ENCODE measurements at regions not wholly inside any gene's neighbourhood (a gene's known extent, or its start where the extent isn't known, plus 50 kb on each side); places are given as distances from the start of the nearest gene placed in this dataset.

GRCh38 chr5:143480001-143480400, 76.5 kb upstream of the NR3C1 start:
- Histone ChIP-seq H3K4me1 (no peaks in the 10 kb centered on the region), H3K9me3 (no peaks in the 10 kb centered on the region), H3K36me3 (no peaks in the 10 kb centered on the region), H3K4me3 (no peak overlapping the region), H3K27ac (no peak overlapping the region), H3K27me3 (no peaks in the 10 kb centered on the region)
- intact Hi-C loops (cut with DNase I), result no loop called here
- DNase-seq, result no peak
- WGBS, 2 donors, result 93 to 95% methylated on average over 3 of the region's 3 CpGs
- TF ChIP-seq CTCF (IDR thresholded peaks at IDR 0.05), result no peak
- TF ChIP-seq POLR2A (IDR thresholded peaks at IDR 0.05), result no peak
- TF ChIP-seq EP300 (IDR thresholded peaks at IDR 0.05), result no peak
- no peak for TF ChIP-seq POLR2AphosphoS5 (IDR thresholded peaks at IDR 0.05)

GRCh38 chr5:143479394-143479793, 75.9 kb upstream of the NR3C1 start:
- 96 to 97% methylated on average over 1 of the region's 1 CpG for WGBS, 2 donors
- intact Hi-C loops (cut with DNase I), result no loop called here
- no peak for DNase-seq
- Histone ChIP-seq H3K4me1 (no peaks in the 10 kb centered on the region), H3K36me3 (no peaks in the 10 kb centered on the region), H3K27me3 (no peaks in the 10 kb centered on the region), H3K9me3 (no peaks in the 10 kb centered on the region), H3K27ac (no peak overlapping the region), H3K4me3 (no peak overlapping the region)
- no peak for TF ChIP-seq EP300 (IDR thresholded peaks at IDR 0.05)
- no peak for TF ChIP-seq POLR2A (IDR thresholded peaks at IDR 0.05)
- TF ChIP-seq POLR2AphosphoS5 (IDR thresholded peaks at IDR 0.05), result no peak
- no peak for TF ChIP-seq CTCF (IDR thresholded peaks at IDR 0.05)

GRCh38 chr5:143476601-143477211, 73.2 kb upstream of the NR3C1 start:
- H3K27me3 ChIP-seq, result no peaks in the 10 kb centered on the region
- H3K27ac ChIP-seq, result no peak overlapping the region
- WGBS, 2 donors, result 69 to 84% methylated on average over 1 of the region's 1 CpG
- H3K4me3 ChIP-seq, result no peak overlapping the region
- TF ChIP-seq POLR2A (IDR thresholded peaks at IDR 0.05), result no peak
- TF ChIP-seq EP300 (IDR thresholded peaks at IDR 0.05), result no peak
- TF ChIP-seq CTCF (IDR thresholded peaks at IDR 0.05), result no peak
- no peak for DNase-seq
- intact Hi-C loops (cut with DNase I), result no loop called here
- no peaks in the 10 kb centered on the region for H3K9me3 ChIP-seq
- no peaks in the 10 kb centered on the region for H3K36me3 ChIP-seq
- peaks cover 0 to under 1% (median 0%) of the 10 kb centered on the region in 4 donors for H3K4me1 ChIP-seq

GRCh38 chr5:143474616-143475015, 71.1 kb upstream of the NR3C1 start:
- DNase-seq, result no peak
- no peak overlapping the region for H3K27ac ChIP-seq
- peaks cover 0 to 8% (median 3%) of the 10 kb centered on the region in 4 donors for H3K4me1 ChIP-seq
- no peaks in the 10 kb centered on the region for H3K27me3 ChIP-seq
- intact Hi-C loops (cut with DNase I), result no loop called here
- WGBS, 2 donors, result 75 to 79% methylated on average over 3 of the region's 3 CpGs
- no peaks in the 10 kb centered on the region for H3K9me3 ChIP-seq
- TF ChIP-seq POLR2A (IDR thresholded peaks at IDR 0.05) (no peak), CTCF (IDR thresholded peaks at IDR 0.05) (no peak), POLR2AphosphoS5 (IDR thresholded peaks at IDR 0.05) (no peak), EP300 (IDR thresholded peaks at IDR 0.05) (no peak)
- H3K36me3 ChIP-seq, result no peaks in the 10 kb centered on the region
- H3K4me3 ChIP-seq, result no peak overlapping the region

- intact Hi-C loops (cut with DNase I), result no loop called here
Observed at GRCh38 chr5:143473481-143473880, 70.0 kb upstream of the NR3C1 start.

More at GRCh38 chr5:143473481-143473880, 70.0 kb upstream of the NR3C1 start:
- peaks cover 0 to 8% (median 3%) of the 10 kb centered on the region in 4 donors for H3K4me1 ChIP-seq
- H3K36me3 ChIP-seq, result no peaks in the 10 kb centered on the region
- no peak for DNase-seq
- TF ChIP-seq EP300 (IDR thresholded peaks at IDR 0.05) (no peak), CTCF (IDR thresholded peaks at IDR 0.05) (no peak), POLR2AphosphoS5 (IDR thresholded peaks at IDR 0.05) (no peak), POLR2A (IDR thresholded peaks at IDR 0.05) (no peak)
- no peaks in the 10 kb centered on the region for H3K27me3 ChIP-seq
- 81 to 93% methylated on average over 5 of the region's 5 CpGs for WGBS, 2 donors
- H3K27ac ChIP-seq, result no peak overlapping the region
- no peak overlapping the region for H3K4me3 ChIP-seq
- no peaks in the 10 kb centered on the region for H3K9me3 ChIP-seq

All from sigmoid colon (tissue), 6 donors.